OCI-LY7 (cell line): ENCODE measurements at regions not wholly inside any gene's neighbourhood (a gene's known extent, or its start where the extent isn't known, plus 50 kb on each side); places are given as distances from the start of the nearest gene placed in this dataset.

Source experiments
- BruUV-seq: library from RNA; stranded (reverse); fragments of 400-500 nt; replicated peaks from 2 replicates; lab custom pipeline; 2021; lab: Mats Ljungman, UMichigan
- CTCF ChIA-PET: fragments of 300-600 bp; sonication (Branson Sonifier 250); formaldehyde crosslinking; loops from one replicate; lab custom pipeline; 2022; ENCODE audit warnings: antibody characterized with exemption; ENCODE audit not compliant: unreplicated experiment; lab: Charles Lee
- POLR2A ChIA-PET: fragments of 300-600 bp; sonication (Branson Sonifier 250); formaldehyde crosslinking; loops from one replicate; lab custom pipeline; 2022; ENCODE audit warnings: antibody characterized with exemption; lab: Charles Lee
- DNase-seq: peaks from one replicate; pipeline ENCODE4 v3.0.0-alpha.2; 2015; ENCODE audit warnings: low spot score
- H2AFZ ChIP-seq: fragments of 200-600 bp; sonication (generic), shearing (Covaris generic); 2 replicates; pipeline ENCODE4 v1.6.1; 2014; ENCODE audit warnings: mild to moderate bottlenecking, antibody characterized with exemption, low read length, moderate library complexity
- H3K27ac ChIP-seq: fragments of 200-600 bp; sonication (generic); 2 replicates; pipeline ENCODE4 v1.5.1; 2014; ENCODE audit warnings: mixed run types, low read depth, mild to moderate bottlenecking, moderate library complexity, low read length, inconsistent platforms; ENCODE audit not compliant: poor library complexity, severe bottlenecking
- H3K36me3 ChIP-seq: fragments of 200-600 bp; sonication (generic); 2 replicates; pipeline ENCODE4 v1.6.1; 2014; ENCODE audit warnings: mild to moderate bottlenecking, antibody characterized with exemption, low read length, moderate library complexity, mixed read lengths; ENCODE audit not compliant: insufficient read depth
- H3K4me1 ChIP-seq: fragments of 200-600 bp; sonication (generic); 2 replicates; pipeline ENCODE4 v1.5.1; 2014; ENCODE audit warnings: mild to moderate bottlenecking, low read length; ENCODE audit not compliant: insufficient read depth, poor library complexity, severe bottlenecking
- H3K4me2 ChIP-seq: fragments of 200-600 bp; sonication (generic); 2 replicates; pipeline ENCODE4 v1.6.1; 2014; ENCODE audit warnings: mild to moderate bottlenecking, low read length
- H3K4me3 ChIP-seq: fragments of 200-600 bp; sonication (generic); 2 replicates; pipeline ENCODE4 v1.5.1; 2014; ENCODE audit warnings: mild to moderate bottlenecking, low read depth, low read length; ENCODE audit not compliant: poor library complexity, severe bottlenecking
- H3K79me2 ChIP-seq: fragments of 200-600 bp; sonication (generic); 2 replicates; pipeline ENCODE4 v1.6.1; 2016; ENCODE audit warnings: low read depth, mild to moderate bottlenecking, low read length, moderate library complexity, mixed read lengths; ENCODE audit not compliant: insufficient read depth
- H3K9me2 ChIP-seq: fragments of 200-600 bp; sonication (generic); 2 replicates; pipeline ENCODE4 v1.6.1; 2016; ENCODE audit warnings: mild to moderate bottlenecking, low read length, mixed read lengths; ENCODE audit not compliant: insufficient read depth
- H3K9me3 ChIP-seq: fragments of 200-600 bp; sonication (generic); 2 replicates; pipeline ENCODE4 v1.6.1; 2014; ENCODE audit warnings: mild to moderate bottlenecking, mixed run types, low read length, mixed read lengths
- H4K20me1 ChIP-seq: fragments of 200-600 bp; sonication (generic); 2 replicates; pipeline ENCODE4 v1.6.1; 2014; ENCODE audit warnings: mild to moderate bottlenecking, antibody characterized with exemption, low read length, moderate library complexity, mixed read lengths; ENCODE audit not compliant: insufficient read depth
- CTCF ChIP-seq: fragments of 200-600 bp; sonication (generic); conservative IDR thresholded peaks from 2 replicates; pipeline ENCODE4 v1.5.1; 2014; ENCODE audit warnings: mild to moderate bottlenecking, antibody characterized with exemption, low read length, moderate library complexity, mixed read lengths
- EZH2phosphoT487 ChIP-seq: fragments of 200-600 bp; sonication (generic); IDR thresholded peaks from 2 replicates; pipeline ENCODE4 v1.6.1; 2018; ENCODE audit warnings: low read depth, borderline replicate concordance, mild to moderate bottlenecking, mixed run types, antibody characterized with exemption, low read length, moderate library complexity, mixed read lengths
- intact Hi-C: fragments of 100-400 bp; cut with micrococcal nuclease; formaldehyde crosslinking; loops from one replicate; pipeline ENCODE4 v1.10.0; 2022; ENCODE audit not compliant: unreplicated experiment

GRCh38 chr5:130424341-130424740 lies 520.1 kb downstream of the CHSY3 start:
- ChIA-PET POLR2A (no interaction called here), CTCF (no interaction called here)
- no peaks in the 10 kb centered on the region for H3K36me3 ChIP-seq
- H3K4me1 ChIP-seq: no peaks in the 10 kb centered on the region
- H3K9me2 ChIP-seq: no peaks in the 10 kb centered on the region
- H3K27ac ChIP-seq: no peak overlapping the region
- H3K79me2 ChIP-seq: no peaks in the 10 kb centered on the region
- H3K9me3 ChIP-seq: no peaks in the 10 kb centered on the region
- no peaks in the 10 kb centered on the region for H4K20me1 ChIP-seq
- H2AFZ ChIP-seq: no peak overlapping the region
- no peak overlapping the region for H3K4me2 ChIP-seq
- no peak for DNase-seq
- BruUV-seq: no TSS peak
- intact Hi-C loops: no loop called here
- TF ChIP-seq CTCF: no peak
- no peak for TF ChIP-seq EZH2phosphoT487
- H3K4me3 ChIP-seq: no peak overlapping the region

- no peaks in the 10 kb centered on the region for H3K79me2 ChIP-seq
- no peaks in the 10 kb centered on the region for H3K9me3 ChIP-seq
- no peaks in the 10 kb centered on the region for H3K4me1 ChIP-seq
- no peaks in the 10 kb centered on the region for H4K20me1 ChIP-seq
- no peak for DNase-seq
- no TSS peak for BruUV-seq
- no peaks in the 10 kb centered on the region for H3K9me2 ChIP-seq
- H3K4me3 ChIP-seq: no peak overlapping the region
- H3K27ac ChIP-seq: no peak overlapping the region
- H3K36me3 ChIP-seq: no peaks in the 10 kb centered on the region
- CTCF ChIA-PET: no interaction called here
- no peak for TF ChIP-seq EZH2phosphoT487
- TF ChIP-seq CTCF: no peak
- intact Hi-C loops: no loop called here
- POLR2A ChIA-PET: interaction anchor here (0.6 kb wide), 1 partner anchor 78 kb away, joined by 5 read pairs; no protein-coding TSS in a partner anchor
- H2AFZ ChIP-seq: no peak overlapping the region
- no peak overlapping the region for H3K4me2 ChIP-seq
These were observed 498.6 kb downstream of the CHSY3 start for GRCh38 chr5:130402906-130403305.

GRCh38 chr5:130400091-130400490 lies 495.8 kb downstream of the CHSY3 start:
- H3K9me2 ChIP-seq: no peaks in the 10 kb centered on the region

More at GRCh38 chr5:130400091-130400490, 495.8 kb downstream of the CHSY3 start:
- DNase-seq: no peak
- BruUV-seq: no TSS peak
- no peaks in the 10 kb centered on the region for H3K9me3 ChIP-seq
- H3K27ac ChIP-seq: no peak overlapping the region
- intact Hi-C loops: no loop called here
- POLR2A ChIA-PET: interaction anchor here (0.8 kb wide), 1 partner anchor 9 kb away, joined by 3 read pairs; no protein-coding TSS in a partner anchor
- no peak overlapping the region for H3K4me3 ChIP-seq
- no peak for TF ChIP-seq CTCF
- no peak for TF ChIP-seq EZH2phosphoT487
- H3K4me1 ChIP-seq: no peaks in the 10 kb centered on the region
- no peak overlapping the region for H3K4me2 ChIP-seq
- no peak overlapping the region for H2AFZ ChIP-seq
- H3K79me2 ChIP-seq: no peaks in the 10 kb centered on the region
- no peaks in the 10 kb centered on the region for H3K36me3 ChIP-seq
- CTCF ChIA-PET: no interaction called here
- no peaks in the 10 kb centered on the region for H4K20me1 ChIP-seq
